HEK293 (cell line): ENCODE measurements at regions not wholly inside any gene's neighbourhood (a gene's known extent, or its start where the extent isn't known, plus 50 kb on each side); places are given as distances from the start of the nearest gene placed in this dataset.

Experiments used
- CTCF ChIA-PET: fragments of 350-600 bp; formaldehyde crosslinking; extraction: SDS; loops from one replicate; lab custom pipeline; 2021; ENCODE audit warnings: antibody characterized with exemption; lab: Yijun Ruan, JAX
- POLR2A ChIA-PET: fragments of 300-600 bp; formaldehyde crosslinking; extraction: SDS; loops from one replicate; lab custom pipeline; 2020; ENCODE audit warnings: antibody characterized with exemption, inconsistent platforms; lab: Yijun Ruan, JAX
- H3K27ac ChIP-seq: fragments of 200-500 bp; sonication (Bioruptor generic); 2 replicates; pipeline ENCODE4 v1.5.1; 2014; ENCODE audit warnings: low read depth, low read length, control low read depth, inconsistent platforms; ENCODE audit errors: extremely low read depth
- H3K36me3 ChIP-seq, 2 experiments: fragments of 200-500 bp in 1 of 2; sonication (Bioruptor generic) in 1 of 2; 1 replicate in 1 of 2; 2 replicates in 1 of 2; pipeline ENCODE4 v1.5.1; 2014 to 2017; ENCODE audit warnings: inconsistent platforms in 2 of 2, low read length in 2 of 2; ENCODE audit not compliant: control insufficient read depth in 2 of 2, insufficient read depth in 1 of 2
- H3K4me1 ChIP-seq: fragments of 200-500 bp; sonication (Bioruptor generic); 2 replicates; pipeline ENCODE4 v1.5.1; 2014; ENCODE audit warnings: mild to moderate bottlenecking, low read length, inconsistent platforms; ENCODE audit not compliant: control insufficient read depth, insufficient read depth
- H3K4me3 ChIP-seq: 2 replicates; pipeline ENCODE4 v1.5.1; 2011; ENCODE audit warnings: low read depth, mild to moderate bottlenecking, control low read depth, low read length, moderate library complexity
- H3K9me3 ChIP-seq: fragments of 200-500 bp; sonication (Bioruptor generic); 2 replicates; pipeline ENCODE4 v1.5.1; 2014; ENCODE audit warnings: low read depth, low read length, inconsistent platforms; ENCODE audit not compliant: control insufficient read depth, insufficient read depth
- AEBP2 ChIP-seq: fragments of 450-650 bp; formaldehyde crosslinking; IDR thresholded peaks from 2 replicates; pipeline ENCODE4 v1.5.1; 2016; ENCODE audit warnings: missing biosample characterization, missing genetic modification characterization, borderline replicate concordance
- BCL11A ChIP-seq: fragments of 450-650 bp; formaldehyde crosslinking; IDR thresholded peaks from 2 replicates; pipeline ENCODE4 v1.5.1; 2016; ENCODE audit warnings: low read depth, missing biosample characterization, missing genetic modification characterization
- GFI1B ChIP-seq: fragments of 450-650 bp; formaldehyde crosslinking; IDR thresholded peaks from 2 replicates; pipeline ENCODE4 v1.5.1; 2016; ENCODE audit warnings: missing biosample characterization, missing genetic modification characterization
- HIC1 ChIP-seq: fragments of 450-650 bp; formaldehyde crosslinking; IDR thresholded peaks from 2 replicates; pipeline ENCODE4 v1.5.1; 2016; ENCODE audit warnings: missing biosample characterization, missing genetic modification characterization
- MEIS1 ChIP-seq: sonication (generic); formaldehyde crosslinking; IDR thresholded peaks from 2 replicates; pipeline ENCODE4 v1.8.1; 2022; ENCODE audit warnings: missing genetic modification reagents, mild to moderate bottlenecking, borderline replicate concordance
- MYNN ChIP-seq: fragments of 450-650 bp; formaldehyde crosslinking; IDR thresholded peaks from 2 replicates; pipeline ENCODE4 v1.5.1; 2016; ENCODE audit warnings: missing biosample characterization, missing genetic modification characterization, borderline replicate concordance
- OSR2 ChIP-seq: fragments of 450-650 bp; formaldehyde crosslinking; IDR thresholded peaks from 2 replicates; pipeline ENCODE4 v1.5.1; 2016; ENCODE audit warnings: missing biosample characterization, missing genetic modification characterization
- WT1 ChIP-seq: fragments of 450-650 bp; formaldehyde crosslinking; IDR thresholded peaks from 2 replicates; pipeline ENCODE4 v1.5.1; 2016; ENCODE audit warnings: missing biosample characterization, missing genetic modification characterization
- ZBTB11 ChIP-seq: fragments of 450-650 bp; formaldehyde crosslinking; conservative IDR thresholded peaks from 2 replicates; pipeline ENCODE4 v1.5.1; 2016; ENCODE audit warnings: low read depth, missing biosample characterization, missing genetic modification characterization
- ZNF157 ChIP-seq: fragments of 450-650 bp; formaldehyde crosslinking; IDR thresholded peaks from 2 replicates; pipeline ENCODE4 v1.5.1; 2016; ENCODE audit warnings: missing biosample characterization, missing genetic modification characterization
- ZNF24 ChIP-seq: fragments of 450-650 bp; formaldehyde crosslinking; IDR thresholded peaks from 2 replicates; pipeline ENCODE4 v1.5.1; 2016; ENCODE audit warnings: missing biosample characterization, missing genetic modification characterization
- ZNF274 ChIP-seq, 2 experiments: fragments of 200-500 bp in 1 of 2; fragments of 450-650 bp in 1 of 2; sonication (Bioruptor generic) in 1 of 2; formaldehyde crosslinking in 1 of 2; IDR thresholded peaks; 2 replicates each; pipeline versions ENCODE4 v1.5.1 to v1.6.1; 2014 to 2016; ENCODE audit warnings: borderline replicate concordance in 1 of 2, inconsistent platforms in 1 of 2, low read length in 1 of 2, missing biosample characterization in 1 of 2, missing genetic modification characterization in 1 of 2
- ZNF324 ChIP-seq: fragments of 450-650 bp; formaldehyde crosslinking; IDR thresholded peaks from 2 replicates; pipeline ENCODE4 v1.5.1; 2016; ENCODE audit warnings: missing biosample characterization, missing genetic modification characterization
- ZNF391 ChIP-seq: fragments of 450-650 bp; formaldehyde crosslinking; IDR thresholded peaks from 2 replicates; pipeline ENCODE4 v1.5.1; 2016; ENCODE audit warnings: low read depth, missing biosample characterization, missing genetic modification characterization, borderline replicate concordance
- ZNF521 ChIP-seq: fragments of 450-650 bp; formaldehyde crosslinking; IDR thresholded peaks from 2 replicates; pipeline ENCODE4 v1.5.1; 2017; ENCODE audit warnings: missing biosample characterization, mild to moderate bottlenecking, missing genetic modification characterization
- ZNF530 ChIP-seq: fragments of 450-650 bp; formaldehyde crosslinking; IDR thresholded peaks from 2 replicates; pipeline ENCODE4 v1.5.1; 2016; ENCODE audit warnings: low read depth, missing biosample characterization, missing genetic modification characterization
- ZNF571 ChIP-seq: fragments of 450-650 bp; formaldehyde crosslinking; IDR thresholded peaks from 2 replicates; pipeline ENCODE4 v1.5.0; 2017; ENCODE audit warnings: missing biosample characterization, missing genetic modification characterization
- ZNF677 ChIP-seq: fragments of 450-650 bp; IDR thresholded peaks from 2 replicates; pipeline ENCODE4 v1.5.0; 2018; ENCODE audit warnings: missing biosample characterization, mild to moderate bottlenecking, missing genetic modification characterization, moderate library complexity
- ZNF792 ChIP-seq: fragments of 450-650 bp; formaldehyde crosslinking; IDR thresholded peaks from 2 replicates; pipeline ENCODE4 v1.5.1; 2016; ENCODE audit warnings: missing biosample characterization, missing genetic modification characterization
- ZNF837 ChIP-seq: fragments of 450-650 bp; formaldehyde crosslinking; IDR thresholded peaks from 2 replicates; pipeline ENCODE4 v1.5.1; 2016; ENCODE audit warnings: missing biosample characterization, missing genetic modification characterization
- ZSCAN23 ChIP-seq: fragments of 450-650 bp; formaldehyde crosslinking; IDR thresholded peaks from 2 replicates; pipeline ENCODE4 v1.5.1; 2016; ENCODE audit warnings: missing biosample characterization, missing genetic modification characterization
- ZSCAN4 ChIP-seq: fragments of 450-650 bp; formaldehyde crosslinking; IDR thresholded peaks from 2 replicates; pipeline ENCODE4 v1.5.1; 2017; ENCODE audit warnings: missing biosample characterization, missing genetic modification characterization

GRCh38 chr6:93790981-93791380 lies 371.6 kb upstream of the EPHA7 start:
- H3K27ac ChIP-seq, result no peak overlapping the region
- no peaks in the 10 kb centered on the region for H3K4me1 ChIP-seq
- H3K36me3 ChIP-seq, result no peaks in the 10 kb centered on the region
- no peak for TF ChIP-seq ZNF571 (tag by site-specific recombination)
- no peak for TF ChIP-seq ZBTB11 (tag by site-specific recombination)
- TF ChIP-seq ZNF521 (tag by site-specific recombination), result no peak
- TF ChIP-seq ZNF530 (tag by site-specific recombination), result no peak
- TF ChIP-seq ZNF324, result no peak
- TF ChIP-seq WT1, result no peak
- ChIA-PET POLR2A (no interaction called here), CTCF (no interaction called here)
- H3K4me3 ChIP-seq, result no peak overlapping the region
- no peaks in the 10 kb centered on the region for H3K9me3 ChIP-seq

- Histone ChIP-seq H3K27ac (no peak overlapping the region), H3K36me3 (no peaks in the 10 kb centered on the region), H3K9me3 (no peaks in the 10 kb centered on the region)
- ChIA-PET CTCF (no interaction called here), POLR2A (no interaction called here)
- TF ChIP-seq ZNF571 (tag by site-specific recombination) (no peak), OSR2 (tag by site-specific recombination) (no peak), ZSCAN4 (tag by site-specific recombination) (no peak), ZNF274 (IDR thresholded peaks at IDR 0.05; ENCODE audit: low read length) (no peak), ZNF274 (tag by site-specific recombination; IDR thresholded peaks at IDR 0.05; ENCODE audit: borderline replicate concordance) (no peak), ZNF677 (tag by site-specific recombination) (no peak), BCL11A (tag by site-specific recombination) (no peak), ZNF792 (no peak), ZNF157 (tag by site-specific recombination) (no peak), MEIS1 (no peak)
- TF ChIP-seq, all 188 proteins: peak for 0
- no peaks in the 10 kb centered on the region for H3K4me1 ChIP-seq
- H3K4me3 ChIP-seq, result no peak overlapping the region
These were observed 370.2 kb upstream of the EPHA7 start for GRCh38 chr6:93789532-93789931.

GRCh38 chr6:93787841-93788240 lies 368.5 kb upstream of the EPHA7 start:
- no peak overlapping the region for H3K4me3 ChIP-seq
- H3K36me3 ChIP-seq, result no peaks in the 10 kb centered on the region
- no peak overlapping the region for H3K27ac ChIP-seq
- ChIA-PET POLR2A (interaction anchor here (0.6 kb wide), 1 partner anchor 12 kb away, joined by 3 read pairs; no protein-coding TSS in a partner anchor), CTCF (interaction anchor here (0.7 to 1.0 kb wide), 2 partner anchors 67 to 73 kb away, joined by 3 read pairs; no protein-coding TSS in a partner anchor)
- no peaks in the 10 kb centered on the region for H3K9me3 ChIP-seq
- no peaks in the 10 kb centered on the region for H3K4me1 ChIP-seq
- TF ChIP-seq ZNF391 (tag by site-specific recombination), result no peak
- no peak for TF ChIP-seq AEBP2 (tag by site-specific recombination)
- no peak for TF ChIP-seq ZSCAN23
- no peak for TF ChIP-seq ZNF837 (tag by site-specific recombination)
- TF ChIP-seq HIC1 (tag by site-specific recombination), result no peak
- TF ChIP-seq MYNN (tag by site-specific recombination), result no peak
- TF ChIP-seq GFI1B (tag by site-specific recombination), result no peak
- no peak for TF ChIP-seq ZNF24
